ENCODE measurements at regions not wholly inside any gene's neighbourhood (a gene's known extent, or its start where the extent isn't known, plus 50 kb on each side); places are given as distances from the start of the nearest gene placed in this dataset.

DNA sequence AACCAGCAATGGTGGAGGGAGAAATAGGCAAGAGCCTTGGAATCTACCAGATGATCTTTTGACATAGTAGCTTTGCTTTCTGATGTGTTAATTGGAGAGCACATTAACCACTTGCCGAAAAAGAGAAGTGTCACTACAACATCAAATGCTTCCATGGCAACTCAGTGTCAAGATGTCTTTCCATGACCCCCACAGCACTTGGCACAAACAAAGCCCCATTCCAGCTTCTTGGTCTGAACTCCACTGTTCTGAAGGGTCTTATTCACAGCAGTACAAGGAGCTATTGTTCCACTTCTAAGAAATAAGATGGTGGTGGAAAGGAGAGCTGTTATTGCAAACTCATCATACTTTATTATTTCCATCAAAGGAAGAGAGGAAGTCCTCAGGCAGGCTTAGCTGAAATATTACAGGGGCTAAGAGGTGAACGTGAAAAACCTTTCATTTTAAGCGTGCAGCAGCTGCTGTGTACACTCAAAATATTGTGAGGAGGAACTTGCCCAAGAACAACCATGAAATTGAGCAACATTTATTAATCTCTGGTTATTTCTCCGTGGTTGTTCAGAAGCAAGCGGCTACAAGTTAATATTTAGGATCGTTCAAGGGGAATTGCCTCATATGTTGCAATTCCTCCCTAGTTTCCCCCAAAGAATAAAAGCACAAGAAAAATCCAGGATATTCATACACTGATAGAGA, 354.8 kb upstream of the CELF2 start:
- dilution Hi-C loops (cut with MboI; ENCODE audit: extremely low pct_ligation_motif_present, low sequenced_read_pairs): no loop called here
- Histone ChIP-seq H3K9me3 (ENCODE audit: control insufficient read depth, low read depth, low read length) (no peaks in the 10 kb centered on the region), H3K9me1 (ENCODE audit: control insufficient read depth, extremely low read depth, insufficient read depth, low read length) (no peaks in the 10 kb centered on the region), H3K4me2 (ENCODE audit: control insufficient read depth, extremely low read depth, insufficient read depth, low read depth, low read length) (no peak overlapping the region), H2AFZ (ENCODE audit: control insufficient read depth, low read length) (no peak overlapping the region), H3K36me3 (ENCODE audit: control insufficient read depth in 2 of 2, extremely low read depth in 1 of 2, insufficient read depth in 2 of 2, low read length in 2 of 2) (no peaks in the 10 kb centered on the region), H3K4me1 (ENCODE audit: control insufficient read depth, extremely low read depth, insufficient read depth, low read length) (no peaks in the 10 kb centered on the region), H4K20me1 (ENCODE audit: control insufficient read depth, extremely low read depth, insufficient read depth, low read length) (no peaks in the 10 kb centered on the region), H3K27ac (ENCODE audit: control insufficient read depth, insufficient read depth, low read length) (no peak overlapping the region), H3K9ac (ENCODE audit: control insufficient read depth, extremely low read depth, insufficient read depth, low read length) (no peak overlapping the region), H3K79me2 (ENCODE audit: control insufficient read depth, insufficient read depth, low read length) (no peaks in the 10 kb centered on the region), H3K4me3 (ENCODE audit: control insufficient read depth in 2 of 3, extremely low read depth in 1 of 3, insufficient read depth in 2 of 3, low read depth in 1 of 3, low read length in 3 of 3) (no peak overlapping the region), H3K27me3 (ENCODE audit: control insufficient read depth, extremely low read depth, insufficient read depth, low read length) (no peaks in the 10 kb centered on the region)
- no peak for FAIRE-seq
- DNase-seq (ENCODE audit: low read depth, low spot score): no peak
- TF ChIP-seq, protein P1, sequence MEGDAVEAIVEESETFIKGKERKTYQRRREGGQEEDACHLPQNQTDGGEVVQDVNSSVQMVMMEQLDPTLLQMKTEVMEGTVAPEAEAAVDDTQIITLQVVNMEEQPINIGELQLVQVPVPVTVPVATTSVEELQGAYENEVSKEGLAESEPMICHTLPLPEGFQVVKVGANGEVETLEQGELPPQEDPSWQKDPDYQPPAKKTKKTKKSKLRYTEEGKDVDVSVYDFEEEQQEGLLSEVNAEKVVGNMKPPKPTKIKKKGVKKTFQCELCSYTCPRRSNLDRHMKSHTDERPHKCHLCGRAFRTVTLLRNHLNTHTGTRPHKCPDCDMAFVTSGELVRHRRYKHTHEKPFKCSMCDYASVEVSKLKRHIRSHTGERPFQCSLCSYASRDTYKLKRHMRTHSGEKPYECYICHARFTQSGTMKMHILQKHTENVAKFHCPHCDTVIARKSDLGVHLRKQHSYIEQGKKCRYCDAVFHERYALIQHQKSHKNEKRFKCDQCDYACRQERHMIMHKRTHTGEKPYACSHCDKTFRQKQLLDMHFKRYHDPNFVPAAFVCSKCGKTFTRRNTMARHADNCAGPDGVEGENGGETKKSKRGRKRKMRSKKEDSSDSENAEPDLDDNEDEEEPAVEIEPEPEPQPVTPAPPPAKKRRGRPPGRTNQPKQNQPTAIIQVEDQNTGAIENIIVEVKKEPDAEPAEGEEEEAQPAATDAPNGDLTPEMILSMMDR (optimal IDR thresholded peaks at IDR 0.05 in 1 of 3, IDR thresholded peaks at IDR 0.05 in 1 of 3, conservative IDR thresholded peaks at IDR 0.05 in 1 of 3; ENCODE audit: extremely low read depth in 1 of 3, insufficient read depth in 2 of 3, low read length in 3 of 3): no peak
- no peak for TF ChIP-seq EZH2 (IDR thresholded peaks at IDR 0.05; ENCODE audit: low read length)

- Histone ChIP-seq H3K79me2 (ENCODE audit: control insufficient read depth, insufficient read depth, low read length) (no peaks in the 10 kb centered on the region), H3K27ac (ENCODE audit: control insufficient read depth, insufficient read depth, low read length) (no peak overlapping the region), H3K4me1 (ENCODE audit: control insufficient read depth, extremely low read depth, insufficient read depth, low read length) (no peaks in the 10 kb centered on the region), H2AFZ (ENCODE audit: control insufficient read depth, low read length) (no peak overlapping the region), H4K20me1 (ENCODE audit: control insufficient read depth, extremely low read depth, insufficient read depth, low read length) (no peaks in the 10 kb centered on the region), H3K36me3 (ENCODE audit: control insufficient read depth in 2 of 2, extremely low read depth in 1 of 2, insufficient read depth in 2 of 2, low read length in 2 of 2) (no peaks in the 10 kb centered on the region), H3K4me2 (ENCODE audit: control insufficient read depth, extremely low read depth, insufficient read depth, low read depth, low read length) (no peak overlapping the region), H3K4me3 (ENCODE audit: control insufficient read depth in 2 of 3, extremely low read depth in 1 of 3, insufficient read depth in 2 of 3, low read depth in 1 of 3, low read length in 3 of 3) (no peak overlapping the region), H3K9me1 (ENCODE audit: control insufficient read depth, extremely low read depth, insufficient read depth, low read length) (no peaks in the 10 kb centered on the region), H3K9ac (ENCODE audit: control insufficient read depth, extremely low read depth, insufficient read depth, low read length) (no peak overlapping the region), H3K27me3 (ENCODE audit: control insufficient read depth, extremely low read depth, insufficient read depth, low read length) (no peaks in the 10 kb centered on the region), H3K9me3 (ENCODE audit: control insufficient read depth, low read depth, low read length) (no peaks in the 10 kb centered on the region)
- TF ChIP-seq, protein P1 (optimal IDR thresholded peaks at IDR 0.05 in 1 of 3, IDR thresholded peaks at IDR 0.05 in 1 of 3, conservative IDR thresholded peaks at IDR 0.05 in 1 of 3; ENCODE audit: extremely low read depth in 1 of 3, insufficient read depth in 2 of 3, low read length in 3 of 3): no peak
- TF ChIP-seq EZH2 (IDR thresholded peaks at IDR 0.05; ENCODE audit: low read length): no peak
- DNase-seq (ENCODE audit: low read depth, low spot score) (no peak), FAIRE-seq (no peak)
- dilution Hi-C loops (cut with MboI; ENCODE audit: extremely low pct_ligation_motif_present, low sequenced_read_pairs): no loop called here
These were observed 354.1 kb upstream of the CELF2 start for GRCh38 chr10:10663622-10664021.
